ENCODE measurements at regions not wholly inside any gene's neighbourhood (a gene's known extent, or its start where the extent isn't known, plus 50 kb on each side); places are given as distances from the start of the nearest gene placed in this dataset.

GRCh38 chr5:167949435-167949834 is 342.0 kb upstream of the WWC1 start:
- DNase-seq: no peak

GRCh38 chr5:167950126-167950721 is 341.2 kb upstream of the WWC1 start:
- DNase-seq: no peak

- DNase-seq: no peak
These were observed 340.3 kb upstream of the WWC1 start for GRCh38 chr5:167951116-167951515.

GRCh38 chr5:167952278-167952995 is 339.0 kb upstream of the WWC1 start:
- no peak for DNase-seq

GRCh38 chr5:167953151-167953798 is 338.2 kb upstream of the WWC1 start:
- DNase-seq: peak; percentile 11 to 14

GRCh38 chr5:167961731-167962130 is 329.7 kb upstream of the WWC1 start:
- no peak for DNase-seq

- no peak for DNase-seq
These were observed 326.9 kb upstream of the WWC1 start for GRCh38 chr5:167964529-167964928.

GRCh38 chr5:167965710-167966109 is 325.7 kb upstream of the WWC1 start:
- no peak for DNase-seq

GRCh38 chr5:167966979-167967378 is 324.5 kb upstream of the WWC1 start:
- no peak for DNase-seq

- no peak for DNase-seq
These were observed 323.8 kb upstream of the WWC1 start for GRCh38 chr5:167967494-167968177.

GRCh38 chr5:167968837-167969236 is 322.6 kb upstream of the WWC1 start:
- no peak for DNase-seq

GRCh38 chr5:167969998-167970397 is 321.4 kb upstream of the WWC1 start:
- DNase-seq: no peak

- no peak for DNase-seq
These were observed 319.7 kb upstream of the WWC1 start for GRCh38 chr5:167971706-167972105.

GRCh38 chr5:167973126-167973525 is 318.3 kb upstream of the WWC1 start:
- no peak for DNase-seq

- no peak for DNase-seq
These were observed 306.5 kb upstream of the WWC1 start for GRCh38 chr5:167984951-167985350.

GRCh38 chr5:167985373-167985772 is 306.1 kb upstream of the WWC1 start:
- no peak for DNase-seq

- no peak for DNase-seq
These were observed 303.8 kb upstream of the WWC1 start for GRCh38 chr5:167987490-167988280.

- no peak for DNase-seq
These were observed 298.6 kb upstream of the WWC1 start for GRCh38 chr5:167992868-167993267.

- no peak for DNase-seq
These were observed 297.7 kb upstream of the WWC1 start for GRCh38 chr5:167993771-167994170.

- DNase-seq: peak in 1 of 2 experiments; percentile 8
These were observed 295.5 kb upstream of the WWC1 start for GRCh38 chr5:167995844-167996425.

GRCh38 chr5:167998148-167998767 is 293.2 kb upstream of the WWC1 start:
- no peak for DNase-seq

- no peak for DNase-seq
These were observed 292.3 kb upstream of the WWC1 start for GRCh38 chr5:167999182-167999581.

All from NCI-H2081 (cell line).